OCI-LY7 (cell line): ENCODE measurements at regions not wholly inside any gene's neighbourhood (a gene's known extent, or its start where the extent isn't known, plus 50 kb on each side); places are given as distances from the start of the nearest gene placed in this dataset.

Experiments used
- EZH2phosphoT487 ChIP-seq: fragments of 200-600 bp; sonication (generic); IDR thresholded peaks from 2 replicates; pipeline ENCODE4 v1.6.1; 2018; ENCODE audit warnings: low read depth, borderline replicate concordance, mild to moderate bottlenecking, mixed run types, antibody characterized with exemption, low read length, moderate library complexity, mixed read lengths
- TF ChIP-seq, protein P1 (sequence below): fragments of 200-600 bp; sonication (generic); conservative IDR thresholded peaks from 2 replicates; pipeline ENCODE4 v1.5.1; 2014; ENCODE audit warnings: mild to moderate bottlenecking, antibody characterized with exemption, low read length, moderate library complexity, mixed read lengths

- TF ChIP-seq, protein P1, sequence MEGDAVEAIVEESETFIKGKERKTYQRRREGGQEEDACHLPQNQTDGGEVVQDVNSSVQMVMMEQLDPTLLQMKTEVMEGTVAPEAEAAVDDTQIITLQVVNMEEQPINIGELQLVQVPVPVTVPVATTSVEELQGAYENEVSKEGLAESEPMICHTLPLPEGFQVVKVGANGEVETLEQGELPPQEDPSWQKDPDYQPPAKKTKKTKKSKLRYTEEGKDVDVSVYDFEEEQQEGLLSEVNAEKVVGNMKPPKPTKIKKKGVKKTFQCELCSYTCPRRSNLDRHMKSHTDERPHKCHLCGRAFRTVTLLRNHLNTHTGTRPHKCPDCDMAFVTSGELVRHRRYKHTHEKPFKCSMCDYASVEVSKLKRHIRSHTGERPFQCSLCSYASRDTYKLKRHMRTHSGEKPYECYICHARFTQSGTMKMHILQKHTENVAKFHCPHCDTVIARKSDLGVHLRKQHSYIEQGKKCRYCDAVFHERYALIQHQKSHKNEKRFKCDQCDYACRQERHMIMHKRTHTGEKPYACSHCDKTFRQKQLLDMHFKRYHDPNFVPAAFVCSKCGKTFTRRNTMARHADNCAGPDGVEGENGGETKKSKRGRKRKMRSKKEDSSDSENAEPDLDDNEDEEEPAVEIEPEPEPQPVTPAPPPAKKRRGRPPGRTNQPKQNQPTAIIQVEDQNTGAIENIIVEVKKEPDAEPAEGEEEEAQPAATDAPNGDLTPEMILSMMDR: no peak
- TF ChIP-seq EZH2phosphoT487: no peak
Measured at GRCh38 chrX:40326186-40326965, 228.6 kb upstream of the BCOR start.
